IMR-90 (cell line): ENCODE measurements at regions not wholly inside any gene's neighbourhood (a gene's known extent, or its start where the extent isn't known, plus 50 kb on each side); places are given as distances from the start of the nearest gene placed in this dataset.

ENCODE experiments used
- ATAC-seq: fragments of 200-7000 bp; cut with Tn5 transposase; 2 replicates; pipeline ENCODE4 v1.9.1; 2020; ENCODE audit warnings: low read depth, mild to moderate bottlenecking, moderate library complexity
- BruUV-seq: library from RNA; stranded (reverse); fragments of 400-500 nt; replicated peaks from 2 replicates; lab custom pipeline; 2021; lab: Mats Ljungman, UMichigan
- CTCF ChIA-PET: fragments of 300-600 bp; formaldehyde crosslinking; extraction: SDS; loops from one replicate; lab custom pipeline; 2021; ENCODE audit warnings: antibody characterized with exemption; lab: Yijun Ruan, JAX
- POLR2A ChIA-PET: fragments of 300-600 bp; sonication (Branson Sonifier 250); formaldehyde crosslinking; loops from one replicate; lab custom pipeline; 2022; ENCODE audit warnings: antibody characterized with exemption; ENCODE audit not compliant: unreplicated experiment; lab: Charles Lee
- DNase-seq: peaks from one replicate; pipeline ENCODE4 v3.0.0; 2013
- H2AFZ ChIP-seq: replicated peaks from 2 replicates; pipeline ENCODE3; 2013; ENCODE audit warnings: low read length, mild to moderate bottlenecking; ENCODE audit not compliant: poor library complexity
- H2AK5ac ChIP-seq: 2 replicates; pipeline ENCODE4 v1.6.1; 2013; ENCODE audit warnings: low read depth, low read length, inconsistent platforms
- H2AK9ac ChIP-seq: replicated peaks from 2 replicates; pipeline ENCODE3; 2013; ENCODE audit warnings: mild to moderate bottlenecking, low read depth, low read length, moderate library complexity; ENCODE audit not compliant: poor library complexity
- H2BK120ac ChIP-seq: 2 replicates; pipeline ENCODE4 v1.6.1; 2013; ENCODE audit warnings: low read depth, low read length, inconsistent platforms
- H2BK15ac ChIP-seq: 3 replicates; pipeline ENCODE4 v1.6.1; 2013; ENCODE audit warnings: low read depth, low read length, inconsistent platforms
- H2BK20ac ChIP-seq: 2 replicates; pipeline ENCODE4 v1.6.1; 2013; ENCODE audit warnings: low read depth, mild to moderate bottlenecking, inconsistent platforms, low read length, moderate library complexity
- H2BK5ac ChIP-seq: 2 replicates; pipeline ENCODE4 v1.6.1; 2013; ENCODE audit warnings: mild to moderate bottlenecking, low read depth, low read length, inconsistent platforms; ENCODE audit not compliant: poor library complexity, severe bottlenecking
- H3K14ac ChIP-seq: replicated peaks from 2 replicates; pipeline ENCODE4 v1.6.1; 2013; ENCODE audit warnings: low read depth, low read length, inconsistent platforms
- H3K18ac ChIP-seq: 2 replicates; pipeline ENCODE4 v1.6.1; 2013; ENCODE audit warnings: low read depth, low read length, control low read depth
- H3K23ac ChIP-seq: 2 replicates; pipeline ENCODE4 v1.6.1; 2013; ENCODE audit warnings: low read depth, low read length, inconsistent platforms
- H3K27ac ChIP-seq: 2 replicates; pipeline ENCODE4 v1.5.1; 2013; ENCODE audit warnings: mild to moderate bottlenecking, control low read depth, low read length; ENCODE audit not compliant: insufficient read depth
- H3K27me3 ChIP-seq: 2 replicates; pipeline ENCODE4 v1.6.1; 2013; ENCODE audit warnings: low read length; ENCODE audit not compliant: control insufficient read depth, insufficient read depth
- H3K36me3 ChIP-seq: 2 replicates; pipeline ENCODE4 v1.6.1; 2013; ENCODE audit warnings: low read length, mixed read lengths; ENCODE audit not compliant: control insufficient read depth, insufficient read depth
- H3K4ac ChIP-seq: 2 replicates; pipeline ENCODE4 v1.6.1; 2013; ENCODE audit warnings: low read depth, low read length, inconsistent platforms
- H3K4me1 ChIP-seq: 2 replicates; pipeline ENCODE4 v1.6.1; 2013; ENCODE audit warnings: low read length, mixed read lengths; ENCODE audit not compliant: control insufficient read depth, insufficient read depth
- H3K4me2 ChIP-seq: 2 replicates; pipeline ENCODE4 v1.6.1; 2013; ENCODE audit warnings: low read depth, mild to moderate bottlenecking, control low read depth, low read length, moderate library complexity
- H3K4me3 ChIP-seq: 2 replicates; pipeline ENCODE4 v1.5.1; 2013; ENCODE audit warnings: low read depth, mild to moderate bottlenecking, control low read depth, low read length, moderate library complexity; ENCODE audit not compliant: insufficient read depth
- H3K56ac ChIP-seq: 2 replicates; pipeline ENCODE4 v1.6.1; 2013; ENCODE audit warnings: low read length, inconsistent platforms; ENCODE audit not compliant: insufficient read depth; ENCODE audit errors: extremely low read depth
- H3K79me1 ChIP-seq, 2 experiments: 2 replicates each; pipeline ENCODE4 v1.6.1; 2013; ENCODE audit warnings: low read length in 2 of 2, inconsistent platforms in 1 of 2, low read depth in 1 of 2
- H3K9ac ChIP-seq: 2 replicates; pipeline ENCODE4 v1.6.1; 2013; ENCODE audit warnings: low read depth, low read length, control low read depth
- H3K9me1 ChIP-seq: 2 replicates; pipeline ENCODE4 v1.6.1; 2013; ENCODE audit warnings: low read length, inconsistent platforms; ENCODE audit not compliant: insufficient read depth
- H3K9me3 ChIP-seq: 2 replicates; pipeline ENCODE4 v1.6.1; 2013; ENCODE audit warnings: low read length; ENCODE audit not compliant: control insufficient read depth, insufficient read depth
- H4K20me1 ChIP-seq: 2 replicates; pipeline ENCODE4 v1.6.1; 2013; ENCODE audit warnings: low read length, inconsistent platforms; ENCODE audit not compliant: insufficient read depth
- H4K5ac ChIP-seq: 2 replicates; pipeline ENCODE4 v1.6.1; 2013; ENCODE audit warnings: mild to moderate bottlenecking, low read depth, low read length, control low read depth
- H4K8ac ChIP-seq, 2 experiments: 2 replicates each; pipeline ENCODE4 v1.6.1; 2013; ENCODE audit warnings: low read depth in 2 of 2, low read length in 2 of 2, control low read depth in 1 of 2, inconsistent platforms in 1 of 2
- H4K91ac ChIP-seq: 2 replicates; pipeline ENCODE4 v1.6.1; 2013; ENCODE audit warnings: low read depth, low read length, inconsistent platforms; ENCODE audit not compliant: insufficient read depth
- CHD1 ChIP-seq: IDR thresholded peaks from 2 replicates; pipeline ENCODE4 v1.6.1; 2012; ENCODE audit warnings: low read depth, low read length, improper control_type of control experiment
- CTCF ChIP-seq: conservative IDR thresholded peaks from 2 replicates; pipeline ENCODE4 v1.5.1; 2012; ENCODE audit warnings: mild to moderate bottlenecking, low read depth, low read length, improper control_type of control experiment
- ELK1 ChIP-seq: fragments of 150-350 bp; IDR thresholded peaks from 2 replicates; pipeline ENCODE4 v1.6.1; 2016; ENCODE audit warnings: low read depth, mild to moderate bottlenecking, low read length, moderate library complexity, borderline replicate concordance
- FOS ChIP-seq: fragments of 150-350 bp; IDR thresholded peaks from 2 replicates; pipeline ENCODE4 v1.6.1; 2016; ENCODE audit warnings: low read depth, low read length
- MAFK ChIP-seq: IDR thresholded peaks from 2 replicates; pipeline ENCODE4 v1.6.1; 2012; ENCODE audit warnings: low read depth, low read length, improper control_type of control experiment
- MAZ ChIP-seq: IDR thresholded peaks from 2 replicates; pipeline ENCODE4 v1.6.1; 2012; ENCODE audit warnings: low read depth, mild to moderate bottlenecking, low read length, improper control_type of control experiment, moderate library complexity, borderline replicate concordance
- RFX5 ChIP-seq: IDR thresholded peaks from 2 replicates; pipeline ENCODE4 v1.8.0; 2012; ENCODE audit warnings: low read depth, mild to moderate bottlenecking, low read length, moderate library complexity
- SMC3 ChIP-seq: fragments of 150-350 bp; IDR thresholded peaks from 2 replicates; pipeline ENCODE4 v1.6.1; 2016; ENCODE audit warnings: low read depth, mild to moderate bottlenecking, antibody characterized with exemption, low read length, moderate library complexity
- WGBS, 2 experiments: methylation state at CpG; one replicate each; pipeline versions ENCODE4 v1.1.5 to v1.1.7; 2013; ENCODE audit warnings: missing lambda C conversion rate in 2 of 2; ENCODE audit not compliant: insufficient read length in 1 of 2; ENCODE audit errors: extremely low coverage in 2 of 2; 5-methylcytosine and 5-hydroxymethylcytosine counted together
- dilution Hi-C: fragments of 300-500 bp; cut with HindIII; formaldehyde crosslinking; loops from one replicate; pipeline ENCODE4 v1.14.3; 2018; ENCODE audit warnings: low sequenced_read_pairs; ENCODE audit not compliant: unreplicated experiment
- in situ Hi-C: fragments of 300-500 bp; cut with MboI; formaldehyde crosslinking; loops from 3 replicates; pipeline ENCODE4 v1.14.3; 2019; ENCODE audit warnings: low sequenced_read_pairs, inconsistent platforms, mixed read lengths
- intact Hi-C: fragments of 100-400 bp; cut with micrococcal nuclease; formaldehyde crosslinking; loops from 2 replicates; pipeline ENCODE4 v1.10.0; 2022

DNA sequence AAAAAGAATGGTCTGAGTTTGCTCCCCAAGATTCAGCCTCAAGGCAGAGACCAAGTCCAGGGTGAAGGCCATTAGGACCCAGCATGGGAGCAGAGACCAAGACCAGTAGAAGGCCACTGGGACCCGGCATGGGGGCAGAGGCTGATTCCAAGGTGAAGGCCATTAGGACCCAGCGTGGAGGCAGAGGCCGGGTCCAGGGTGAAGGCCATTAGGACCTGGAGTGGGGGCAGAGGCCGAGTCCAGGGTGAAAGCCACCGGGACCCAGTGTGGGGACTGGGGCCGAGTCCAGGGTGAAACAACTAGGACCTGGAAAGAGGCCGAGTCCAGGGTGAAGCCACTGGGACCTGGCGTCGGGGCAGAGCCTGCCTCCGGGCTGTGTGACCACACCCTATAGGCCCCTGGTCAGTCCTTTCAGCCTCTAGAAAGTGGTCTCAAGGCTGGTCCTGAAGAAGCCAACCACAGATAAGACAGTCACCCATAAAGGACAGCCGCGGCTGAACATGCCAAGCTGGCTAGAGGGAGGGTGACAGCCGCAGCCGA is 113.8 kb upstream of the SALL3 start:
- DNase-seq (no peak), ATAC-seq (no peak)
- Histone ChIP-seq H3K4me2 (no peak overlapping the region), H4K20me1 (no peaks in the 10 kb centered on the region), H3K4ac (no peak overlapping the region), H3K18ac (no peak overlapping the region), H3K36me3 (no peaks in the 10 kb centered on the region), H3K9ac (no peak overlapping the region), H3K56ac (no peak overlapping the region), H2AK5ac (no peak overlapping the region), H4K5ac (no peak overlapping the region), H2BK15ac (no peak overlapping the region), H3K27me3 (no peaks in the 10 kb centered on the region), H3K9me3 (peaks cover 37% of the 10 kb centered on the region), H2BK120ac (no peak overlapping the region), H4K91ac (no peak overlapping the region), H2BK20ac (no peak overlapping the region), H3K23ac (no peak overlapping the region), H3K9me1 (no peaks in the 10 kb centered on the region), H2AFZ (no peak overlapping the region), H2BK5ac (no peak overlapping the region), H4K8ac (no peak overlapping the region), H3K79me1 (no peaks in the 10 kb centered on the region), H3K4me3 (no peak overlapping the region), H3K4me1 (no peaks in the 10 kb centered on the region), H2AK9ac (no peak overlapping the region), H3K14ac (no peak overlapping the region), H3K27ac (no peak overlapping the region)
- 73% methylated on average over 4 of the region's 14 CpGs; no CpG with 5 or more reads in 1 of the 2 experiments for WGBS, 2 experiments
- in situ Hi-C loops, result no loop called here
- no TSS peak for BruUV-seq
- TF ChIP-seq CHD1 (no peak), MAZ (no peak), MAFK (no peak), RFX5 (no peak), ELK1 (no peak), SMC3 (no peak), FOS (no peak), CTCF (no peak)
- intact Hi-C loops, result no loop called here
- dilution Hi-C loops, result no loop called here
- CTCF ChIA-PET, result no interaction called here
- POLR2A ChIA-PET, result no interaction called here
